A549 (cell line): ENCODE measurements at regions not wholly inside any gene's neighbourhood (a gene's known extent, or its start where the extent isn't known, plus 50 kb on each side); places are given as distances from the start of the nearest gene placed in this dataset.
"Not testable (repeated sequence)": the region's sequence is repeated elsewhere in the genome, so short reads cannot be mapped to it uniquely, and the experiment has no call there.

ENCODE experiments used
- ATAC-seq, 2 experiments: fragments of 200-7000 bp in 1 of 2; fragments of >200 bp in 1 of 2; cut with Nextera tagmentation in 1 of 2; cut with Tn5 transposase in 1 of 2; 3 replicates each; pipeline versions ENCODE4 v1.8.0 to v1.9.1; 2018 to 2020; ENCODE audit warnings: mild to moderate bottlenecking in 1 of 2, moderate library complexity in 1 of 2
- CTCF ChIA-PET: fragments of 300-600 bp; sonication (Branson Sonifier 250); formaldehyde crosslinking; extraction: SDS; loops from one replicate; lab custom pipeline; 2021; ENCODE audit warnings: antibody characterized with exemption, inconsistent platforms; lab: Yijun Ruan, JAX
- POLR2A ChIA-PET: fragments of 350-600 bp; formaldehyde crosslinking; extraction: SDS; loops from one replicate; lab custom pipeline; 2021; ENCODE audit warnings: antibody characterized with exemption, inconsistent platforms; lab: Yijun Ruan, JAX
- DNase-seq, 2 experiments: peaks; one replicate each; pipeline versions ENCODE4 v3.0.0 to v3.0.0-alpha.2; 2011 to 2016; ENCODE audit warnings: low read depth in 1 of 2, low spot score in 1 of 2
- FAIRE-seq: peaks from 2 replicates; lab custom pipeline; 2011; peaks lifted over from hg19 to GRCh38; lab: Jason Lieb, UNC
- H3K27ac ChIP-seq, 2 experiments: fragments of >200 bp; sonication (Bioruptor Twin); formaldehyde crosslinking; 3 replicates each; pipeline ENCODE4 v1.5.1; 2016 to 2017
- H3K4me1 ChIP-seq: fragments of >200 bp; sonication (Bioruptor Twin); formaldehyde crosslinking; 3 replicates; pipeline ENCODE4 v1.6.1; 2016
- H3K4me2 ChIP-seq: fragments of >200 bp; sonication (Bioruptor Twin); formaldehyde crosslinking; 3 replicates; pipeline ENCODE4 v1.6.1; 2016
- H3K4me3 ChIP-seq: fragments of >200 bp; sonication (Bioruptor Twin); formaldehyde crosslinking; 3 replicates; pipeline ENCODE4 v1.5.1; 2016
- H3K9me3 ChIP-seq: fragments of >200 bp; sonication (Bioruptor Twin); formaldehyde crosslinking; 3 replicates; pipeline ENCODE4 v1.6.1; 2016
- CHD2 ChIP-seq: fragments of 150-350 bp; IDR thresholded peaks from 2 replicates; pipeline ENCODE4 v1.6.1; 2014; ENCODE audit warnings: low read length; ENCODE audit not compliant: partially characterized antibody
- EHF ChIP-seq: fragments of 250-450 bp; sonication (Bioruptor Pico); IDR thresholded peaks from 2 replicates; pipeline ENCODE4 v1.5.0; 2020; ENCODE audit warnings: mild to moderate bottlenecking
- FOSL2 ChIP-seq, 2 experiments: fragments of 450-650 bp in 1 of 2; fragments of >200 bp in 1 of 2; sonication (Bioruptor Twin) in 1 of 2; formaldehyde crosslinking; IDR thresholded peaks; 2 replicates each; pipeline versions ENCODE4 v1.5.0 to v1.6.1; 2016 to 2020; ENCODE audit warnings: mild to moderate bottlenecking in 1 of 2, moderate library complexity in 1 of 2
- FOXS1 ChIP-seq: fragments of 250-450 bp; sonication (Bioruptor Pico); IDR thresholded peaks from 2 replicates; pipeline ENCODE4 v1.5.0; 2020; ENCODE audit warnings: mild to moderate bottlenecking, moderate library complexity
- JUN ChIP-seq, 2 experiments: fragments of >200 bp; sonication (Bioruptor Twin); formaldehyde crosslinking; IDR thresholded peaks; 2 replicates in 1 of 2; 3 replicates in 1 of 2; pipeline ENCODE4 v1.6.1; 2016 to 2017
- KDM5A ChIP-seq: fragments of 200-600 bp; sonication (generic); IDR thresholded peaks from 2 replicates; pipeline ENCODE4 v1.6.1; 2016; ENCODE audit warnings: antibody characterized with exemption, mild to moderate bottlenecking
- NPAS2 ChIP-seq: fragments of 250-450 bp; sonication (Bioruptor Pico); IDR thresholded peaks from 2 replicates; pipeline ENCODE4 v1.8.0; 2022; ENCODE audit warnings: mild to moderate bottlenecking, moderate library complexity, borderline replicate concordance
- POLR2A ChIP-seq: IDR thresholded peaks from 2 replicates; pipeline ENCODE4 v1.6.1; 2012; ENCODE audit warnings: mild to moderate bottlenecking, low read length
- POLR2AphosphoS2 ChIP-seq: conservative IDR thresholded peaks from 2 replicates; pipeline ENCODE4 v1.6.1; 2012; ENCODE audit warnings: low read length, improper control_type of control experiment, inconsistent platforms
- RCOR1 ChIP-seq: fragments of 150-350 bp; IDR thresholded peaks from 2 replicates; pipeline ENCODE4 v1.6.1; 2014; ENCODE audit warnings: antibody characterized with exemption, low read length, low read depth
- RNF2 ChIP-seq: fragments of 200-600 bp; sonication (generic); IDR thresholded peaks from 2 replicates; pipeline ENCODE4 v1.6.1; 2016; ENCODE audit warnings: low read depth, mild to moderate bottlenecking, antibody characterized with exemption, moderate library complexity, borderline replicate concordance
- TP53 ChIP-seq: fragments of 250-450 bp; sonication (Bioruptor Pico); IDR thresholded peaks from 2 replicates; pipeline ENCODE4 v1.5.0; 2021; ENCODE audit warnings: mild to moderate bottlenecking, moderate library complexity
- ZC3H11A ChIP-seq: fragments of 450-650 bp; IDR thresholded peaks from 2 replicates; pipeline ENCODE4 v1.6.1; 2014; ENCODE audit warnings: antibody characterized with exemption, mild to moderate bottlenecking
- ZSCAN20 ChIP-seq: fragments of 250-450 bp; sonication (Bioruptor Pico); IDR thresholded peaks from 2 replicates; pipeline ENCODE4 v1.8.0; 2022; ENCODE audit warnings: mild to moderate bottlenecking, moderate library complexity
- WGBS: methylation state at CpG from one replicate; pipeline ENCODE4 v1.1.6; 2017; ENCODE audit errors: missing lambda C conversion rate; 5-methylcytosine and 5-hydroxymethylcytosine counted together
- TF ChIP-seq, protein P1 (sequence below): fragments of >200 bp; sonication (Bioruptor Twin); formaldehyde crosslinking; IDR thresholded peaks from 3 replicates; pipeline ENCODE4 v1.5.1; 2016
- TF ChIP-seq, protein P2 (sequence below): IDR thresholded peaks from 2 replicates; pipeline ENCODE4 v1.6.1; 2012
- TF ChIP-seq, protein P3 (sequence below): fragments of 450-650 bp; IDR thresholded peaks from 2 replicates; pipeline ENCODE4 v1.6.1; 2014; ENCODE audit warnings: antibody characterized with exemption
- TF ChIP-seq, protein P4 (sequence below): fragments of 200-600 bp; sonication (generic); IDR thresholded peaks from 2 replicates; pipeline ENCODE4 v1.6.1; 2016; ENCODE audit warnings: antibody characterized with exemption, mild to moderate bottlenecking, moderate library complexity

DNA sequence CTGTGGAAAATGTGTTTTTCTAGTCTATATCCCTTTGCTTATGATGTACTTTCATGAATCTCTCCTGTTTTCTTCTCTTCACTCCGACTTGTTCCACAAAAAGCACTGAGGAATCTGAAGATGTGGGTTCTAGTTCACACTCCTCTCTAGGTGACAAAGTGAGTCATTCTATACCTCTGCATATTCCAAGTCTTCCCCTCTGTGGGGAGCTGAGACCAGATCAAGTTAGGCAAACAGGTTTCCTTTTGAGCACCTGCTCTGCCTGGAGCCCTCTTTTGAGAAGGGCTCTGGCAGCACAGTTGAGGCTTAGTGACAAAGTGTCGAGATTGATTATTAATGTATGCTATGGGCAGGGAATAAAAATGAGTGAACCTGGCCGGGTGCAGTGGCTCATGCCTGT, 82.4 kb upstream of the VGLL4 start:
- Histone ChIP-seq H3K4me1 (peaks cover 2% of the 10 kb centered on the region; the same call in 1 of the 3 replicates), H3K4me2 (no peak overlapping the region), H3K9me3 (no peaks in the 10 kb centered on the region), H3K4me3 (no peak overlapping the region), H3K27ac (no peak overlapping the region)
- DNase-seq (no peak), FAIRE-seq (no peak), ATAC-seq (no peak)
- TF ChIP-seq RCOR1 (no peak), TP53 (CRISPR knock-in tag) (no peak), POLR2A (no peak), ZC3H11A (no peak)
- WGBS, result 24% methylated on average over 3 of the region's 3 CpGs
- ChIA-PET CTCF (interaction anchor here (0.6 kb wide), 1 partner anchor 752 kb away, joined by 3 read pairs; no protein-coding TSS in a partner anchor), POLR2A (no interaction called here)

DNA sequence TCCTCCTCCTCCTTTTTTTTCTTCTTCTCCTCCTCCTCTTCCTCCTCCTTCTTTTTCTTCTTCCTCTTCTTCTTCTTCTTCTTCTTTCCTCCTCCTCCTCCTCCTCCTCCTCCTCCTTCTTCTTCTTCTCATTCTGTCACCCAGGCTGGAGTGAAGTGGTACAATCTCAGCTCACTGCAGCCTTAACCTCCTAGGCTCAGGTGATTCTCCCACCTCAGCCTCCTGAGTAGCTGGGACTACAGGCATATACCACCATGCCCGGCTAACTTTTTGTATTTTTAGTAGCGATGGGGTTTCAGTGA, 81.6 kb upstream of the VGLL4 start:
- FAIRE-seq, H3K4me1 ChIP-seq, CTCF ChIA-PET, H3K4me2 ChIP-seq, H3K27ac ChIP-seq, H3K4me3 ChIP-seq, DNase-seq, POLR2A ChIA-PET, H3K9me3 ChIP-seq, ATAC-seq: not testable (repeated sequence)
- WGBS, result 20% methylated on average over 2 of the region's 2 CpGs

DNA sequence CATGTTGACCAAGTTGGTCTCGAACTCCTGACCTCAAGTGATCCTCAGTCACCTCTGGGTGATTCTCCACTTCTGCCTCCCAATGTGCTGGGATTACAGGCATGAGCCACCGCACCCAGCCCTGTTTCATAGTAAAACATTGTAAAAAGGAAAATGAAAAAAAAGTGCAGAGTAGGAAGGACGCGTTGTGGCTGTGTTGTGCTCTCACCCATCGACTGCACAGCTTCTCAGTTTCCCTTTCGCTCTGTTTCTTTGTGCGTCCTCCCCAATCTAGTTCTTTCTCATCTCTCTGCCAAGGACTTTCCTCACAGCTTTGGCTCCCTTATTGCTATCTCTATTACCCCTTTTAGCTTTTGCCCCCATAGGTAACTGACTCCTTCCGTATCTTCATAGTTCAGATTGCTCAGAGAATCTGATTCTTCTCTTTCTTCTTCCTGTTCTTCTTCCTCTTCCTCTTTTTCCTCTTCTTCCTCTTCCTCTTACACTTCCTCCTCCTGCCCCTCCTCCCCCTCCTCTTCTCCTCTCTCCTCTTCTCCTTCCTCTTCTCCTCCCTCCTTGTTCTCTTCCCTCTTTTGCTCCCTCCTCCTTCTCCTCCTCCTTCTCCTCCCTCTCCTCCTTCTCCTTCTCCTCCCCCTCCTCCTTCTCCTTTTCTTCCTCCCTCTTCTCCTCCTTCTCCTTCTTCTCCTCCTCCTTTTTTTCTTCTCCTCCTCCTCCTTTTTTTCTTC, 81.1 kb upstream of the VGLL4 start:
- CTCF ChIA-PET, result interaction anchor here (1.3 kb wide), 1 partner anchor 570 kb away, joined by 3 read pairs; no protein-coding TSS in a partner anchor
- FAIRE-seq (no peak), ATAC-seq (no peak), DNase-seq (no peak)
- TF ChIP-seq, protein P1, sequence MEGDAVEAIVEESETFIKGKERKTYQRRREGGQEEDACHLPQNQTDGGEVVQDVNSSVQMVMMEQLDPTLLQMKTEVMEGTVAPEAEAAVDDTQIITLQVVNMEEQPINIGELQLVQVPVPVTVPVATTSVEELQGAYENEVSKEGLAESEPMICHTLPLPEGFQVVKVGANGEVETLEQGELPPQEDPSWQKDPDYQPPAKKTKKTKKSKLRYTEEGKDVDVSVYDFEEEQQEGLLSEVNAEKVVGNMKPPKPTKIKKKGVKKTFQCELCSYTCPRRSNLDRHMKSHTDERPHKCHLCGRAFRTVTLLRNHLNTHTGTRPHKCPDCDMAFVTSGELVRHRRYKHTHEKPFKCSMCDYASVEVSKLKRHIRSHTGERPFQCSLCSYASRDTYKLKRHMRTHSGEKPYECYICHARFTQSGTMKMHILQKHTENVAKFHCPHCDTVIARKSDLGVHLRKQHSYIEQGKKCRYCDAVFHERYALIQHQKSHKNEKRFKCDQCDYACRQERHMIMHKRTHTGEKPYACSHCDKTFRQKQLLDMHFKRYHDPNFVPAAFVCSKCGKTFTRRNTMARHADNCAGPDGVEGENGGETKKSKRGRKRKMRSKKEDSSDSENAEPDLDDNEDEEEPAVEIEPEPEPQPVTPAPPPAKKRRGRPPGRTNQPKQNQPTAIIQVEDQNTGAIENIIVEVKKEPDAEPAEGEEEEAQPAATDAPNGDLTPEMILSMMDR, result no peak
- no peak for TF ChIP-seq ZSCAN20 (CRISPR knock-in tag)
- TF ChIP-seq, protein P2, sequence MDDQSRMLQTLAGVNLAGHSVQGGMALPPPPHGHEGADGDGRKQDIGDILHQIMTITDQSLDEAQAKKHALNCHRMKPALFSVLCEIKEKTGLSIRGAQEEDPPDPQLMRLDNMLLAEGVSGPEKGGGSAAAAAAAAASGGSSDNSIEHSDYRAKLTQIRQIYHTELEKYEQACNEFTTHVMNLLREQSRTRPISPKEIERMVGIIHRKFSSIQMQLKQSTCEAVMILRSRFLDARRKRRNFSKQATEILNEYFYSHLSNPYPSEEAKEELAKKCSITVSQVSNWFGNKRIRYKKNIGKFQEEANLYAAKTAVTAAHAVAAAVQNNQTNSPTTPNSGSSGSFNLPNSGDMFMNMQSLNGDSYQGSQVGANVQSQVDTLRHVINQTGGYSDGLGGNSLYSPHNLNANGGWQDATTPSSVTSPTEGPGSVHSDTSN, result no peak
- TF ChIP-seq FOXS1, result no peak
- TF ChIP-seq RNF2, result no peak
- TF ChIP-seq ZC3H11A, result no peak
- TF ChIP-seq, protein P3, sequence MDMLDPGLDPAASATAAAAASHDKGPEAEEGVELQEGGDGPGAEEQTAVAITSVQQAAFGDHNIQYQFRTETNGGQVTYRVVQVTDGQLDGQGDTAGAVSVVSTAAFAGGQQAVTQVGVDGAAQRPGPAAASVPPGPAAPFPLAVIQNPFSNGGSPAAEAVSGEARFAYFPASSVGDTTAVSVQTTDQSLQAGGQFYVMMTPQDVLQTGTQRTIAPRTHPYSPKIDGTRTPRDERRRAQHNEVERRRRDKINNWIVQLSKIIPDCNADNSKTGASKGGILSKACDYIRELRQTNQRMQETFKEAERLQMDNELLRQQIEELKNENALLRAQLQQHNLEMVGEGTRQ, result no peak
- no peak for TF ChIP-seq FOSL2 (IDR thresholded peaks at IDR 0.05)
- TF ChIP-seq FOSL2 (CRISPR knock-in tag; IDR thresholded peaks at IDR 0.05), result no peak
- no peak for TF ChIP-seq NPAS2 (CRISPR knock-in tag)
- no peak for TF ChIP-seq POLR2AphosphoS2
- TF ChIP-seq KDM5A, result no peak
- TF ChIP-seq JUN (IDR thresholded peaks at IDR 0.05), result no peak
- TF ChIP-seq, protein P4, sequence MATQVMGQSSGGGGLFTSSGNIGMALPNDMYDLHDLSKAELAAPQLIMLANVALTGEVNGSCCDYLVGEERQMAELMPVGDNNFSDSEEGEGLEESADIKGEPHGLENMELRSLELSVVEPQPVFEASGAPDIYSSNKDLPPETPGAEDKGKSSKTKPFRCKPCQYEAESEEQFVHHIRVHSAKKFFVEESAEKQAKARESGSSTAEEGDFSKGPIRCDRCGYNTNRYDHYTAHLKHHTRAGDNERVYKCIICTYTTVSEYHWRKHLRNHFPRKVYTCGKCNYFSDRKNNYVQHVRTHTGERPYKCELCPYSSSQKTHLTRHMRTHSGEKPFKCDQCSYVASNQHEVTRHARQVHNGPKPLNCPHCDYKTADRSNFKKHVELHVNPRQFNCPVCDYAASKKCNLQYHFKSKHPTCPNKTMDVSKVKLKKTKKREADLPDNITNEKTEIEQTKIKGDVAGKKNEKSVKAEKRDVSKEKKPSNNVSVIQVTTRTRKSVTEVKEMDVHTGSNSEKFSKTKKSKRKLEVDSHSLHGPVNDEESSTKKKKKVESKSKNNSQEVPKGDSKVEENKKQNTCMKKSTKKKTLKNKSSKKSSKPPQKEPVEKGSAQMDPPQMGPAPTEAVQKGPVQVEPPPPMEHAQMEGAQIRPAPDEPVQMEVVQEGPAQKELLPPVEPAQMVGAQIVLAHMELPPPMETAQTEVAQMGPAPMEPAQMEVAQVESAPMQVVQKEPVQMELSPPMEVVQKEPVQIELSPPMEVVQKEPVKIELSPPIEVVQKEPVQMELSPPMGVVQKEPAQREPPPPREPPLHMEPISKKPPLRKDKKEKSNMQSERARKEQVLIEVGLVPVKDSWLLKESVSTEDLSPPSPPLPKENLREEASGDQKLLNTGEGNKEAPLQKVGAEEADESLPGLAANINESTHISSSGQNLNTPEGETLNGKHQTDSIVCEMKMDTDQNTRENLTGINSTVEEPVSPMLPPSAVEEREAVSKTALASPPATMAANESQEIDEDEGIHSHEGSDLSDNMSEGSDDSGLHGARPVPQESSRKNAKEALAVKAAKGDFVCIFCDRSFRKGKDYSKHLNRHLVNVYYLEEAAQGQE, result no peak
- TF ChIP-seq CHD2, result no peak
- TF ChIP-seq EHF (CRISPR knock-in tag), result no peak
- Histone ChIP-seq H3K4me1 (peaks cover 6% of the 10 kb centered on the region; the same call in 2 of the 3 replicates), H3K4me3 (no peak overlapping the region), H3K27ac (no peak overlapping the region), H3K4me2 (no peak overlapping the region), H3K9me3 (no peaks in the 10 kb centered on the region)
- 76% methylated on average over 8 of the region's 8 CpGs for WGBS
- POLR2A ChIA-PET, result no interaction called here
